GM18858 (cell line): ENCODE measurements at regions not wholly inside any gene's neighbourhood (a gene's known extent, or its start where the extent isn't known, plus 50 kb on each side); places are given as distances from the start of the nearest gene placed in this dataset.

Source experiments
- ATAC-seq: cut with Tn5 transposase; IDR thresholded peaks from one replicate; pipeline ENCODE4 v1.9.1; 2021; ENCODE audit not compliant: unreplicated experiment

- no peak for ATAC-seq
Measured at GRCh38 chr11:23233075-23233474, 372.8 kb upstream of the CCDC179 start.

- ATAC-seq, result no peak
Measured at GRCh38 chr11:23236826-23237555, 376.7 kb upstream of the CCDC179 start.

GRCh38 chr11:23252426-23252825 is 392.2 kb upstream of the CCDC179 start:
- ATAC-seq, result no peak

GRCh38 chr11:23257088-23257487 is 396.8 kb upstream of the CCDC179 start:
- ATAC-seq, result no peak

GRCh38 chr11:23257556-23257955 is 397.3 kb upstream of the CCDC179 start:
- ATAC-seq, result no peak

- ATAC-seq, result no peak
Measured at GRCh38 chr11:23263466-23263865, 403.2 kb upstream of the CCDC179 start.

- ATAC-seq, result no peak
Measured at GRCh38 chr11:23272095-23272494, 411.8 kb upstream of the CCDC179 start.

GRCh38 chr11:23278121-23278520 is 417.8 kb upstream of the CCDC179 start:
- ATAC-seq, result no peak

GRCh38 chr11:23280088-23280487 is 419.8 kb upstream of the CCDC179 start:
- no peak for ATAC-seq

GRCh38 chr11:23283666-23284065 is 423.4 kb upstream of the CCDC179 start:
- ATAC-seq, result no peak

GRCh38 chr11:23284631-23285030 is 424.4 kb upstream of the CCDC179 start:
- ATAC-seq, result no peak

GRCh38 chr11:23288003-23288783 is 427.9 kb upstream of the CCDC179 start:
- ATAC-seq, result no peak

- no peak for ATAC-seq
Measured at GRCh38 chr11:23295241-23295640, 435.0 kb upstream of the CCDC179 start.

GRCh38 chr11:23308041-23308440 is 447.8 kb upstream of the CCDC179 start:
- ATAC-seq, result no peak

GRCh38 chr11:23310276-23310675 is 450.0 kb upstream of the CCDC179 start:
- ATAC-seq, result no peak

GRCh38 chr11:23311986-23312940 is 452.0 kb upstream of the CCDC179 start:
- no peak for ATAC-seq

- ATAC-seq, result no peak
Measured at GRCh38 chr11:23313001-23313400, 452.7 kb upstream of the CCDC179 start.

GRCh38 chr11:23314162-23314561 is 453.9 kb upstream of the CCDC179 start:
- ATAC-seq, result no peak

GRCh38 chr11:23315286-23315685 is 455.0 kb upstream of the CCDC179 start:
- no peak for ATAC-seq

- ATAC-seq, result no peak
Measured at GRCh38 chr11:23317816-23318215, 457.5 kb upstream of the CCDC179 start.

- ATAC-seq, result no peak
Measured at GRCh38 chr11:23318670-23319069, 458.4 kb upstream of the CCDC179 start.
